Testis (tissue), 2 donors: ENCODE measurements at regions not wholly inside any gene's neighbourhood (a gene's known extent, or its start where the extent isn't known, plus 50 kb on each side); places are given as distances from the start of the nearest gene placed in this dataset.
A peak's percentile ranks its signal among the peaks of the same experiment; 100 is the strongest.

Experiments
- DNase-seq: peaks from one replicate; pipeline ENCODE4 v3.0.0-alpha.2; 2019
- H3K27ac ChIP-seq, 2 donors: fragments of 200-600 bp; sonication (generic); one replicate each; pipeline ENCODE4 v1.5.1; 2019
- H3K27me3 ChIP-seq: fragments of 200-600 bp; sonication (generic); one replicate; pipeline ENCODE4 v1.5.1; 2019
- H3K36me3 ChIP-seq: fragments of 200-600 bp; sonication (generic); one replicate; pipeline ENCODE4 v1.5.1; 2017; ENCODE audit warnings: low read depth; ENCODE audit errors: missing control alignments
- H3K4me1 ChIP-seq: fragments of 200-600 bp; sonication (generic); one replicate; pipeline ENCODE4 v1.5.1; 2019
- H3K4me3 ChIP-seq, 2 donors: fragments of 200-600 bp; sonication (generic); one replicate each; pipeline ENCODE4 v1.5.1; 2017 to 2019
- H3K9me3 ChIP-seq: fragments of 200-600 bp; sonication (generic); one replicate; pipeline ENCODE4 v1.5.1; 2017
- POLR2A ChIP-seq: fragments of 450-650 bp; IDR thresholded peaks from one replicate; pipeline ENCODE4 v1.6.1; 2017; ENCODE audit warnings: antibody characterized with exemption, mild to moderate bottlenecking, moderate library complexity
- WGBS, 2 donors: methylation state at CpG; one replicate each; pipeline ENCODE4 v1.1.5; 2018; 5-methylcytosine and 5-hydroxymethylcytosine counted together
- intact Hi-C: fragments of 100-400 bp; cut with DNase I; formaldehyde crosslinking; loops from one replicate; pipeline ENCODE4 v1.15.1; 2023; ENCODE audit warnings: low total_unique reads
- TF ChIP-seq, protein P1 (sequence below), 3 experiments: fragments of 450-650 bp in 2 of 3; fragments of 200-600 bp in 1 of 3; sonication (generic) in 1 of 3; IDR thresholded peaks; one replicate each; pipeline ENCODE4 v1.5.1; 2016 to 2019; ENCODE audit warnings: antibody characterized with exemption in 3 of 3, mild to moderate bottlenecking in 2 of 3, moderate library complexity in 1 of 3

DNA sequence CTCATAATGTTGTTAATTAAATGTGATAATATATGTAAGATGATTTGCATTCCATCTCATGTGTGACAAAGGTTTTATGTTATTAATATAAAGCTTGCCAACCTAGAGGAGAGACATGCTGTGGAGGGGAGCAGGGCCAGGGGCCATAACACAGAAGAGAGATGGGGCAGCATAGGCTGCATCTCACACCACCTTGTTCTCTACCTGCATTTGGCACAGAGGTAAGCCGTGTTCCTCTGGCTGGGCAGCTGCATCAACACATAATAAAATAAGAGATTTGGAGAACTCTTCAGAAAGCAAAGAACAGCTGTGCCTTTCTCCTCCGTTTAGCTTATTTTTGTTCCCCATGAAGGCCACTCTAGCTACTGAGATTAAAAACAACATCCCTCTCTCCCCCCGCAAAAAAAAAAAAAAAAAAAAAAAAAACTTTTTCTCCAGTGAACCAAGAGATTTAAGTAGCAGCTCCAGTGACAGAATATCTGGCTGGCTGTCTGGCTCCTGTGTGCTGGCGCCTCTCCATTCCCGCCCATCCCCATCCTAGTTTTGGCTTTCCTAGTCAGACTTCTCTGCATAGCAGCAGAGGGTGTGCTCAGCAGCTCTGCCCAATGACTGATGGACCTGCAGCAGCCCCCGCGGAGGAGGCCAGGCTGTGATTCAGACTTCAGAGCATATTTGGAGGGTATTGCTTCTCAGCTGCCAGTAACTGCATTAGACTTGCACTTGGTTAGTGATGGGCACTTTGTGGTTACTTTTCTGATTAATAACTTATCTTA, 52.2 kb upstream of the STXBP5L start:
- Histone ChIP-seq H3K9me3 (no peaks in the 10 kb centered on the region), H3K36me3 (no peaks in the 10 kb centered on the region), H3K27me3 (no peaks in the 10 kb centered on the region), H3K4me1 (no peaks in the 10 kb centered on the region), H3K4me3 (no peak overlapping the region), H3K27ac (no peak overlapping the region)
- TF ChIP-seq, protein P1, sequence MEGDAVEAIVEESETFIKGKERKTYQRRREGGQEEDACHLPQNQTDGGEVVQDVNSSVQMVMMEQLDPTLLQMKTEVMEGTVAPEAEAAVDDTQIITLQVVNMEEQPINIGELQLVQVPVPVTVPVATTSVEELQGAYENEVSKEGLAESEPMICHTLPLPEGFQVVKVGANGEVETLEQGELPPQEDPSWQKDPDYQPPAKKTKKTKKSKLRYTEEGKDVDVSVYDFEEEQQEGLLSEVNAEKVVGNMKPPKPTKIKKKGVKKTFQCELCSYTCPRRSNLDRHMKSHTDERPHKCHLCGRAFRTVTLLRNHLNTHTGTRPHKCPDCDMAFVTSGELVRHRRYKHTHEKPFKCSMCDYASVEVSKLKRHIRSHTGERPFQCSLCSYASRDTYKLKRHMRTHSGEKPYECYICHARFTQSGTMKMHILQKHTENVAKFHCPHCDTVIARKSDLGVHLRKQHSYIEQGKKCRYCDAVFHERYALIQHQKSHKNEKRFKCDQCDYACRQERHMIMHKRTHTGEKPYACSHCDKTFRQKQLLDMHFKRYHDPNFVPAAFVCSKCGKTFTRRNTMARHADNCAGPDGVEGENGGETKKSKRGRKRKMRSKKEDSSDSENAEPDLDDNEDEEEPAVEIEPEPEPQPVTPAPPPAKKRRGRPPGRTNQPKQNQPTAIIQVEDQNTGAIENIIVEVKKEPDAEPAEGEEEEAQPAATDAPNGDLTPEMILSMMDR (IDR thresholded peaks at IDR 0.05) = no peak
- no peak for TF ChIP-seq POLR2A
- intact Hi-C loops = no loop called here
- 15 to 35% methylated on average over 7 of the region's 7 CpGs for WGBS, 2 donors
- peak; percentile 48 for DNase-seq
